Neuronal stem cell (in vitro differentiated cells): ENCODE measurements at regions not wholly inside any gene's neighbourhood (a gene's known extent, or its start where the extent isn't known, plus 50 kb on each side); places are given as distances from the start of the nearest gene placed in this dataset.

Source experiments
- DNase-seq: peaks from one replicate; pipeline ENCODE4 v3.0.0-alpha.2; 2013; ENCODE audit warnings: low spot score
- H2AFZ ChIP-seq: one replicate; pipeline ENCODE4 v1.6.1; 2013; ENCODE audit warnings: mild to moderate bottlenecking, low read length, inconsistent platforms
- H2AK5ac ChIP-seq: 2 replicates; pipeline ENCODE4 v1.6.1; 2013; ENCODE audit warnings: low read depth, mild to moderate bottlenecking, inconsistent platforms, low read length, moderate library complexity, mixed read lengths
- H2BK120ac ChIP-seq: 2 replicates; pipeline ENCODE4 v1.6.1; 2013; ENCODE audit warnings: low read depth, mild to moderate bottlenecking, inconsistent platforms, low read length, moderate library complexity, mixed read lengths
- H2BK12ac ChIP-seq: one replicate; pipeline ENCODE4 v1.6.1; 2013; ENCODE audit warnings: low read length, inconsistent platforms
- H2BK15ac ChIP-seq: 2 replicates; pipeline ENCODE4 v1.6.1; 2013; ENCODE audit warnings: mild to moderate bottlenecking, low read length, inconsistent platforms, mixed read lengths
- H2BK5ac ChIP-seq: one replicate; pipeline ENCODE4 v1.6.1; 2013; ENCODE audit warnings: inconsistent platforms, mild to moderate bottlenecking, low read length, moderate library complexity
- H3K14ac ChIP-seq: one replicate; pipeline ENCODE4 v1.6.1; 2013; ENCODE audit warnings: low read length, inconsistent platforms
- H3K18ac ChIP-seq: 2 replicates; pipeline ENCODE4 v1.6.1; 2013; ENCODE audit warnings: low read length, inconsistent platforms
- H3K23ac ChIP-seq: 2 replicates; pipeline ENCODE4 v1.6.1; 2013; ENCODE audit warnings: low read depth, mild to moderate bottlenecking, mixed read lengths, low read length, inconsistent platforms; ENCODE audit not compliant: poor library complexity
- H3K27ac ChIP-seq: replicated peaks from 3 replicates; pipeline ENCODE4 v1.5.1; 2013; ENCODE audit warnings: low read length, inconsistent platforms
- H3K27me3 ChIP-seq, 3 experiments: 2 replicates each; pipeline ENCODE4 v1.6.1; 2013; ENCODE audit warnings: low read length in 3 of 3, mild to moderate bottlenecking in 2 of 3, inconsistent platforms in 1 of 3, low read depth in 1 of 3, mixed read lengths in 1 of 3, moderate library complexity in 1 of 3; ENCODE audit not compliant: control insufficient read depth in 3 of 3, insufficient read depth in 3 of 3
- H3K36me3 ChIP-seq, 2 donors: replicated peaks in 1 of 2; 2 replicates each; pipeline ENCODE4 v1.6.1; 2013; ENCODE audit warnings: low read length in 2 of 2; ENCODE audit not compliant: control insufficient read depth in 2 of 2, insufficient read depth in 2 of 2
- H3K4ac ChIP-seq: 2 replicates; pipeline ENCODE4 v1.6.1; 2013; ENCODE audit warnings: inconsistent platforms, mild to moderate bottlenecking, low read length, moderate library complexity
- H3K4me1 ChIP-seq, 2 donors: 1 replicate in 1 of 2; 2 replicates in 1 of 2; pipeline ENCODE4 v1.6.1; 2013; ENCODE audit warnings: low read length in 2 of 2, low read depth in 1 of 2; ENCODE audit not compliant: control insufficient read depth in 2 of 2, insufficient read depth in 1 of 2
- H3K4me2 ChIP-seq: one replicate; pipeline ENCODE4 v1.6.1; 2013; ENCODE audit warnings: mild to moderate bottlenecking, low read length, inconsistent platforms; ENCODE audit not compliant: insufficient read depth, poor library complexity, severe bottlenecking
- H3K4me3 ChIP-seq, 2 donors: 2 replicates each; pipeline ENCODE4 v1.5.1; 2013; ENCODE audit warnings: low read length in 2 of 2, mild to moderate bottlenecking in 2 of 2, inconsistent platforms in 1 of 2, moderate library complexity in 1 of 2
- H3K79me1 ChIP-seq: one replicate; pipeline ENCODE4 v1.6.1; 2013; ENCODE audit warnings: low read depth, mild to moderate bottlenecking, inconsistent platforms, low read length, moderate library complexity
- H3K9ac ChIP-seq: one replicate; pipeline ENCODE4 v1.6.1; 2013; ENCODE audit warnings: mild to moderate bottlenecking, low read depth, low read length, inconsistent platforms; ENCODE audit not compliant: poor library complexity
- H3K9me3 ChIP-seq, 2 donors: replicated peaks in 1 of 2; 2 replicates each; pipeline versions ENCODE3 to v1.6.1; 2013; ENCODE audit warnings: low read length in 2 of 2, mild to moderate bottlenecking in 2 of 2, inconsistent platforms in 1 of 2, low read depth in 1 of 2, mixed read lengths in 1 of 2, moderate library complexity in 1 of 2; ENCODE audit not compliant: control insufficient read depth in 2 of 2, insufficient read depth in 1 of 2
- H4K8ac ChIP-seq: one replicate; pipeline ENCODE4 v1.6.1; 2013; ENCODE audit warnings: low read depth, mild to moderate bottlenecking, inconsistent platforms, low read length, moderate library complexity
- H4K91ac ChIP-seq: one replicate; pipeline ENCODE4 v1.6.1; 2013; ENCODE audit warnings: low read length, low read depth, mild to moderate bottlenecking, inconsistent platforms; ENCODE audit not compliant: poor library complexity
- WGBS, 2 donors: extraction: QIAGEN DNeasy Blood & Tissue Kit; methylation state at CpG; one replicate each; pipeline ENCODE4 v1.1.7; 2013; ENCODE audit warnings: missing lambda C conversion rate in 2 of 2, mixed read lengths in 1 of 2; ENCODE audit not compliant: insufficient read length in 2 of 2, insufficient replicate concordance in 1 of 2; ENCODE audit errors: extremely low coverage in 2 of 2; 5-methylcytosine and 5-hydroxymethylcytosine counted together

DNA sequence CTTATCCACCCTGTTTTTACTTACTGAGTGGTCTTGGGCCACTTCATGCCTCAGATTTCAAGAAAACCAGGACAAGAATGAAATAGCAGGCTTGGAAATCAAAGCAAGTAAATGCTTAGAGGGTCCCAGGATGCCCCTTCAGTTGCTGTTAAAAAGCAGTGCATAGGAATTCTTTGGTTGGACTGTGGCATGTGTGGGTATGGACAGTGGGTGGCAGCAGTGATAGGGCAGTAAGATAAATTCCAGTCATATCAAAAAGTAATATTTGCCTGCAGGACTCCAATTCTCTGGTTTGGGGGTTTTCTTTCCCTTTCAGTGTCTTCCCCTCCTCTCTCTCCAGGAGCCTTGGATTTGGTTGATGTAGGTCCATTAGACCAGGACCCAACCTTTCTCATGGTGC is 306.7 kb upstream of the CLINT1 start:
- Histone ChIP-seq H3K36me3 (no peaks in the 10 kb centered on the region), H3K9ac (no peak overlapping the region), H2BK12ac (no peak overlapping the region), H2BK120ac (no peak overlapping the region), H3K9me3 (no peaks in the 10 kb centered on the region), H2BK15ac (no peak overlapping the region), H3K4me1 (peaks cover 0 to 4% of the 10 kb centered on the region in 2 donors), H2AFZ (no peak overlapping the region), H3K27me3 (no peaks in the 10 kb centered on the region), H3K4ac (no peak overlapping the region), H3K4me3 (no peak overlapping the region), H4K8ac (no peak overlapping the region), H3K79me1 (no peaks in the 10 kb centered on the region), H3K27ac (no peak overlapping the region), H4K91ac (no peak overlapping the region), H3K14ac (no peak overlapping the region), H2BK5ac (no peak overlapping the region), H3K23ac (no peak overlapping the region), H2AK5ac (no peak overlapping the region), H3K18ac (no peak overlapping the region), H3K4me2 (no peak overlapping the region)
- DNase-seq, result no peak

DNA sequence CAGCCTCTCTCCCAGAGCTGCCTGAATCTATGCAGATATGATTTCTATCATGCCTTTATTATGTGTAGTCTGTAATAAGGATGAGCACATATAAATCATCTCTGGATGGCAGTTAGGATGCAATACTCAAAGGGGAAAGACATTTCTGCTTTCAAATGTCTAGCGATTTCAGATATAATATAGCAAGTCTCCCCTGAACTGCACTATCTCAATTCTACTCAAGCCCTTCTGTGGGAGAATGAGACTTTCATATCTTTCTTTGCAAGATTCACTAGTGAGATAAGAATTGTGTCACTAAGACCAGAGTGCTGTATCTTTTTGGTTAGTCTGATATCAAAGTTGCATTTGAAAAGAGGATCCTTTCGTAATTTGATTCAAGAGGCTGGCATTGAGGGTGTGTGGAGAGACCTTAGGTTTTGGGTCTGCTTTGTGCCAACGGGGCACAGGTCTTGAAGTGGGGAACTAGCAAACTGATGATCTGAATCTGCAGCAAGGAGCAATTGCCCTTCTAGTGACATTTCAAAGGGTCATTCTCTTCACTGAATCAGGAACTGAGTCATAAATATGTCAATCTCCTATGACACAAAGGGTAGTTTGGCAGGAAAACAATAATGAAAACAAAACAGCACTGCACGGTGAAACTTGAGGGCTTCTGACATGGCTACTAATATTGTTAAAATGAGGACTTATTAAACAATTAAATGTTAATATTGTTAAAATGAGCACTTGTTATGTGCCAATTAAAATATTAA is 305.5 kb upstream of the CLINT1 start:
- H3K27me3 ChIP-seq, result no peaks in the 10 kb centered on the region
- no peak overlapping the region for H3K4me3 ChIP-seq
- H3K4me2 ChIP-seq, result no peak overlapping the region
- H3K9ac ChIP-seq, result no peak overlapping the region
- H2AFZ ChIP-seq, result no peak overlapping the region
- WGBS, 2 donors, result no CpG with 5 or more reads among the region's 4 CpGs
- no peak overlapping the region for H3K27ac ChIP-seq
- no peak overlapping the region for H4K91ac ChIP-seq
- H2BK120ac ChIP-seq, result no peak overlapping the region
- H3K18ac ChIP-seq, result no peak overlapping the region
- H3K36me3 ChIP-seq, result no peaks in the 10 kb centered on the region
- peaks cover 0 to 4% of the 10 kb centered on the region in 2 donors for H3K4me1 ChIP-seq
- H2BK12ac ChIP-seq, result no peak overlapping the region
- H3K23ac ChIP-seq, result no peak overlapping the region
- no peak for DNase-seq
- H4K8ac ChIP-seq, result no peak overlapping the region
- no peak overlapping the region for H2BK5ac ChIP-seq
- H2AK5ac ChIP-seq, result no peak overlapping the region
- no peaks in the 10 kb centered on the region for H3K79me1 ChIP-seq
- no peaks in the 10 kb centered on the region for H3K9me3 ChIP-seq
- no peak overlapping the region for H3K4ac ChIP-seq
- no peak overlapping the region for H2BK15ac ChIP-seq
- H3K14ac ChIP-seq, result no peak overlapping the region

DNA sequence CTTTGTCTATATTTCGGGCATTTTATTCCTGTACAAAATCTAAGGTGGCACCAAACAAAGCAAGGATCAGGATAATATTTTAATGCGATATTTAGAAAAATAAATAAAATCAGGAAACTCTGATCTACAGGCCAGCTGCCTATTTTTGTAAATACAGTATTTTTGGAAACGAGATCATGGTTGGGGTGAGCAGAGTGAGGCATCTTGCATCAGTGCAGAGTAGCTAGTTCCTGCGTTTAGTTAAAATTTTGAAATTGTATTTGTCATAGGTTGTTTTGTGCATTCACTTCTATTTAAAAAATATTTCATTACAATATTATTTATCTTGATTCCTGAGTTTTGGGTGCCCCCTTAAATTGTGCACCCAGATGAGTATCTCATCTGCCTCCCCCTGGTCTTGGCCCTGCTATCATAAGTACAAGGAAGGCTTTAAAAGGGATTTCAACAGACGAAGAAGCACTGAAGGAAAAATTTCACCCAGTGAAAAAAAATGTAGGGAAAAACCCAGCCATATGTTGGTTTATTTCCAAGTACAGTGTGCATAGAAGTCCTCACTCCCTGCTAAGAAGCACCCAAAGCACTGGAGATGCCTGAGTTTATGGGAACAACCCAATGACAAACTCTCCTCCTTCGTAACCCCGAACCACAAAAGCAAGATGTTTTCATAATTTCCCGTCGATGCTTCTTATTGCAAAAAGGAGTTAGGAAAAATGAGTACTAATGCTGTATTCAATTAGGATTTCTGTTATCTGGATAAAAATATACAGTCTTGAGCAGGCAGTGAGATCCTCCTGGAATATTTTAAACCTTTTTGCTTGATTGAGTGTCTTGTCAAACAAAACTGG is 304.7 kb upstream of the CLINT1 start:
- Histone ChIP-seq H2BK120ac (no peak overlapping the region), H2BK5ac (no peak overlapping the region), H2AK5ac (no peak overlapping the region), H3K4me3 (no peak overlapping the region), H3K27me3 (no peaks in the 10 kb centered on the region), H3K36me3 (no peaks in the 10 kb centered on the region), H3K4me1 (peaks cover 0 to 4% of the 10 kb centered on the region in 2 donors), H3K18ac (no peak overlapping the region), H4K91ac (no peak overlapping the region), H3K79me1 (no peaks in the 10 kb centered on the region), H4K8ac (no peak overlapping the region), H2BK15ac (no peak overlapping the region), H3K9me3 (no peaks in the 10 kb centered on the region), H2AFZ (no peak overlapping the region), H3K4me2 (no peak overlapping the region), H3K23ac (no peak overlapping the region), H3K14ac (no peak overlapping the region), H3K4ac (no peak overlapping the region), H3K27ac (no peak overlapping the region), H2BK12ac (no peak overlapping the region), H3K9ac (no peak overlapping the region)
- no CpG with 5 or more reads among the region's 9 CpGs for WGBS, 2 donors
- DNase-seq, result no peak

DNA sequence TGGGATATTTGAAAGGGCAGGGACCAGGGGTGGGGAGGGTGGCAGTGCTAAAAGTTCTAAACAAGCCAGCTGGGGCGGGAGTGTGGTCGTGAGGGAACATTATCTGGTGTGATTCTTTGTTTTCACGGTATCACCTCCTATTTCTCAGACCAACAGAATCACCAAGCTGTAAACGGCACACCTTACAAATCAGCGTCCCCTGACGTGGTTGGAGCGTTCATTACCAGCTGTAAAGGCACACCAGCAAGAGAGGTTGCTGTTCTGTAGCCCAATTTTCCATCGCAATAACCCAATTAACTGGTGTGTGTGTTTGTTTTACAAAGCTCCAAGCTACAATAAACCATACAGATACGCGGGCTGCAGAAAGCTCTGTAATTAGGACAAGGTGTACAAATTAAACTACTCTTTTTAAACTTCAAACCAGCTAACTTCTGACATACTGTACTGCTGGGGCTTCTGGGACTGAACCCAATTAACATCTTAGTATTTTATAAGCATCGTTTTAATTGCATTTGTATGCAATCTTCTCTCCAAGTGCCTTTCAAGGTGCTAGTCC is 303.6 kb upstream of the CLINT1 start:
- no peak overlapping the region for H4K8ac ChIP-seq
- no CpG with 5 or more reads among the region's 11 CpGs for WGBS, 2 donors
- no peak overlapping the region for H2BK15ac ChIP-seq
- H2AFZ ChIP-seq, result no peak overlapping the region
- H4K91ac ChIP-seq, result no peak overlapping the region
- H3K9me3 ChIP-seq, result no peaks in the 10 kb centered on the region
- no peak overlapping the region for H3K4me3 ChIP-seq
- no peak overlapping the region for H2BK5ac ChIP-seq
- no peaks in the 10 kb centered on the region for H3K79me1 ChIP-seq
- H3K23ac ChIP-seq, result no peak overlapping the region
- DNase-seq, result no peak
- H2AK5ac ChIP-seq, result no peak overlapping the region
- H3K9ac ChIP-seq, result no peak overlapping the region
- no peak overlapping the region for H3K18ac ChIP-seq
- no peak overlapping the region for H2BK120ac ChIP-seq
- H3K27ac ChIP-seq, result no peak overlapping the region
- no peaks in the 10 kb centered on the region for H3K27me3 ChIP-seq
- no peaks in the 10 kb centered on the region for H3K36me3 ChIP-seq
- no peak overlapping the region for H3K14ac ChIP-seq
- H2BK12ac ChIP-seq, result no peak overlapping the region
- H3K4ac ChIP-seq, result no peak overlapping the region
- no peak overlapping the region for H3K4me2 ChIP-seq
- H3K4me1 ChIP-seq, result peaks cover 0 to 4% of the 10 kb centered on the region in 2 donors
